A673 (cell line): ENCODE measurements at regions not wholly inside any gene's neighbourhood (a gene's known extent, or its start where the extent isn't known, plus 50 kb on each side); places are given as distances from the start of the nearest gene placed in this dataset.

Experiments
- BruUV-seq: library from RNA; stranded (reverse); fragments of 400-500 nt; replicated peaks from 2 replicates; lab custom pipeline; 2021; lab: Mats Ljungman, UMichigan
- CTCF ChIA-PET: fragments of 300-600 bp; sonication (Branson Sonifier 250); formaldehyde crosslinking; loops from one replicate; lab custom pipeline; 2022; ENCODE audit warnings: antibody characterized with exemption; lab: Charles Lee
- POLR2A ChIA-PET: fragments of 300-600 bp; sonication (Branson Sonifier 250); formaldehyde crosslinking; loops from one replicate; lab custom pipeline; 2022; ENCODE audit warnings: antibody characterized with exemption; ENCODE audit not compliant: low non-redundant PET; lab: Charles Lee
- DNase-seq: peaks from one replicate; pipeline ENCODE4 v3.0.0-alpha.2; 2015; ENCODE audit warnings: low spot score
- H3K27ac ChIP-seq: fragments of 200-600 bp; sonication (generic); 2 replicates; pipeline ENCODE4 v1.5.1; 2016; ENCODE audit warnings: mixed run types, low read depth, mild to moderate bottlenecking, mixed read lengths, antibody characterized with exemption, low read length; ENCODE audit not compliant: poor library complexity, severe bottlenecking
- H3K27me3 ChIP-seq: fragments of 200-600 bp; sonication (generic); replicated peaks from 2 replicates; pipeline ENCODE4 v1.6.1; 2017; ENCODE audit warnings: mixed run types, low read depth, mild to moderate bottlenecking, mixed read lengths, antibody characterized with exemption, low read length; ENCODE audit not compliant: insufficient read depth, poor library complexity
- H3K36me3 ChIP-seq: fragments of 200-600 bp; sonication (generic); 2 replicates; pipeline ENCODE4 v1.6.1; 2016; ENCODE audit warnings: mixed run types, mild to moderate bottlenecking, mixed read lengths, antibody characterized with exemption, low read length; ENCODE audit not compliant: insufficient read depth, poor library complexity, severe bottlenecking
- H3K4me1 ChIP-seq: fragments of 200-600 bp; sonication (generic); 2 replicates; pipeline ENCODE4 v1.6.1; 2017; ENCODE audit warnings: mixed run types, mild to moderate bottlenecking, mixed read lengths, antibody characterized with exemption, low read length; ENCODE audit not compliant: insufficient read depth, poor library complexity, severe bottlenecking
- H3K4me3 ChIP-seq: fragments of 200-600 bp; sonication (generic); 2 replicates; pipeline ENCODE4 v1.5.1; 2016; ENCODE audit warnings: low read depth, mixed run types, mild to moderate bottlenecking, mixed read lengths, low read length; ENCODE audit not compliant: poor library complexity, severe bottlenecking
- H3K9me3 ChIP-seq: fragments of 200-600 bp; sonication (generic); 2 replicates; pipeline ENCODE4 v1.6.1; 2016; ENCODE audit warnings: mixed run types, low read depth, mild to moderate bottlenecking, mixed read lengths, antibody characterized with exemption, low read length; ENCODE audit not compliant: poor library complexity, severe bottlenecking
- CTCF ChIP-seq: fragments of 300-800, 200-600 bp; sonication (generic); conservative IDR thresholded peaks from 2 replicates; pipeline ENCODE4 v1.5.1; 2017; ENCODE audit warnings: low read depth, mild to moderate bottlenecking, antibody characterized with exemption, low read length, moderate library complexity, mixed read lengths
- EZH2 ChIP-seq: fragments of 200-600 bp; sonication (generic); IDR thresholded peaks from 2 replicates; pipeline ENCODE4 v1.6.1; 2017; ENCODE audit warnings: borderline replicate concordance, low read depth, mild to moderate bottlenecking, mixed read lengths, antibody characterized with exemption, low read length; ENCODE audit not compliant: poor library complexity, severe bottlenecking
- intact Hi-C: fragments of 100-400 bp; cut with micrococcal nuclease; formaldehyde crosslinking; loops from one replicate; pipeline ENCODE4 v1.10.0; 2022; ENCODE audit not compliant: unreplicated experiment

GRCh38 chr1:177343445-177343844 lies 172.7 kb downstream of the BRINP2 start:
- Histone ChIP-seq H3K36me3 (no peaks in the 10 kb centered on the region), H3K27me3 (no peaks in the 10 kb centered on the region), H3K4me1 (no peaks in the 10 kb centered on the region), H3K4me3 (no peak overlapping the region), H3K27ac (no peak overlapping the region), H3K9me3 (no peaks in the 10 kb centered on the region)
- intact Hi-C loops = no loop called here
- BruUV-seq = no TSS peak
- DNase-seq = no peak
- CTCF ChIA-PET = no interaction called here
- POLR2A ChIA-PET = no interaction called here
- TF ChIP-seq CTCF (no peak), EZH2 (no peak)

GRCh38 chr1:177341773-177342172 lies 171.0 kb downstream of the BRINP2 start:
- DNase-seq = no peak
- Histone ChIP-seq H3K27ac (no peak overlapping the region), H3K4me1 (no peaks in the 10 kb centered on the region), H3K9me3 (no peaks in the 10 kb centered on the region), H3K27me3 (no peaks in the 10 kb centered on the region), H3K36me3 (no peaks in the 10 kb centered on the region), H3K4me3 (no peak overlapping the region)
- intact Hi-C loops = no loop called here
- TF ChIP-seq CTCF (no peak), EZH2 (no peak)
- ChIA-PET POLR2A (no interaction called here), CTCF (no interaction called here)
- BruUV-seq = no TSS peak

- H3K9me3 ChIP-seq = no peaks in the 10 kb centered on the region
- no peaks in the 10 kb centered on the region for H3K27me3 ChIP-seq
- ChIA-PET POLR2A (no interaction called here), CTCF (no interaction called here)
- intact Hi-C loops = no loop called here
- no peak for TF ChIP-seq CTCF
- TF ChIP-seq EZH2 = no peak
- H3K27ac ChIP-seq = no peak overlapping the region
- H3K4me3 ChIP-seq = no peak overlapping the region
- H3K4me1 ChIP-seq = no peaks in the 10 kb centered on the region
- DNase-seq = peak; percentile 23
- H3K36me3 ChIP-seq = no peaks in the 10 kb centered on the region
- BruUV-seq = no TSS peak
Observed at GRCh38 chr1:177340601-177341067, 169.9 kb downstream of the BRINP2 start.
